Vagina (tissue), 2 donors: ENCODE measurements at regions not wholly inside any gene's neighbourhood (a gene's known extent, or its start where the extent isn't known, plus 50 kb on each side); places are given as distances from the start of the nearest gene placed in this dataset.

Experiments used
- DNase-seq, 2 donors: peaks; one replicate each; pipeline ENCODE4 v3.0.0-alpha.2; 2017; ENCODE audit errors: extremely low spot score in 2 of 2
- H3K27ac ChIP-seq: fragments of 200-600 bp; sonication (generic); one replicate; pipeline ENCODE4 v1.5.1; 2019
- H3K27me3 ChIP-seq: fragments of 200-600 bp; sonication (generic); one replicate; pipeline ENCODE4 v1.5.1; 2019
- H3K36me3 ChIP-seq, 2 donors: fragments of 200-600 bp; sonication (generic); one replicate each; pipeline ENCODE4 v1.5.1; 2017 to 2019
- H3K4me1 ChIP-seq: fragments of 200-600 bp; sonication (generic); one replicate; pipeline ENCODE4 v1.5.1; 2019
- H3K4me3 ChIP-seq, 2 donors: fragments of 200-600 bp; sonication (generic); 1 replicate in 1 of 2; 2 replicates in 1 of 2; pipeline ENCODE4 v1.5.1; 2016 to 2019
- H3K9me3 ChIP-seq: fragments of 200-600 bp; sonication (generic); one replicate; pipeline ENCODE4 v1.5.1; 2019
- CTCF ChIP-seq, 3 experiments: fragments of 450-650 bp in 2 of 3; fragments of 200-600 bp in 1 of 3; sonication (generic) in 1 of 3; IDR thresholded peaks; one replicate each; pipeline ENCODE4 v1.5.1; 2017 to 2019; ENCODE audit warnings: antibody characterized with exemption in 3 of 3, mild to moderate bottlenecking in 2 of 3, moderate library complexity in 2 of 3
- POLR2A ChIP-seq, 2 donors: fragments of 450-650 bp; IDR thresholded peaks; one replicate each; pipeline ENCODE4 v1.6.1; 2017; ENCODE audit warnings: antibody characterized with exemption in 2 of 2, mild to moderate bottlenecking in 2 of 2, moderate library complexity in 2 of 2
- POLR2AphosphoS5 ChIP-seq, 2 donors: sonication (generic); formaldehyde crosslinking; IDR thresholded peaks; one replicate each; pipeline ENCODE4 v1.9.0; 2017; ENCODE audit warnings: antibody characterized with exemption in 2 of 2, mild to moderate bottlenecking in 2 of 2, low read depth in 1 of 2; ENCODE audit not compliant: insufficient read depth in 1 of 2
- intact Hi-C: fragments of 100-400 bp; cut with DNase I; formaldehyde crosslinking; loops from one replicate; pipeline ENCODE4 v1.15.1; 2023

- intact Hi-C loops: no loop called here
- TF ChIP-seq POLR2A (IDR thresholded peaks at IDR 0.05) (no peak), CTCF (IDR thresholded peaks at IDR 0.05) (no peak), POLR2AphosphoS5 (IDR thresholded peaks at IDR 0.05; ENCODE audit: insufficient read depth in 1 of 2, low read depth in 1 of 2) (no peak)
- H3K4me1 ChIP-seq: no peaks in the 10 kb centered on the region
- H3K4me3 ChIP-seq: no peak overlapping the region
- no peak overlapping the region for H3K27ac ChIP-seq
- DNase-seq: no peak
- H3K9me3 ChIP-seq: peaks cover 3% of the 10 kb centered on the region
- H3K27me3 ChIP-seq: no peaks in the 10 kb centered on the region
- H3K36me3 ChIP-seq: no peaks in the 10 kb centered on the region
Measured at GRCh38 chr7:156549636-156550035, 90.9 kb upstream of the RNF32 start.

- Histone ChIP-seq H3K4me1 (no peaks in the 10 kb centered on the region), H3K9me3 (peaks cover 3% of the 10 kb centered on the region), H3K36me3 (no peaks in the 10 kb centered on the region), H3K27me3 (no peaks in the 10 kb centered on the region), H3K27ac (no peak overlapping the region), H3K4me3 (no peak overlapping the region)
- intact Hi-C loops: no loop called here
- no peak for DNase-seq
- TF ChIP-seq POLR2A (IDR thresholded peaks at IDR 0.05): no peak
- TF ChIP-seq POLR2AphosphoS5 (IDR thresholded peaks at IDR 0.05; ENCODE audit: insufficient read depth in 1 of 2, low read depth in 1 of 2): no peak
- TF ChIP-seq CTCF (IDR thresholded peaks at IDR 0.05): no peak
Measured at GRCh38 chr7:156547884-156548561, 92.6 kb upstream of the RNF32 start.

- Histone ChIP-seq H3K9me3 (peaks cover 3% of the 10 kb centered on the region), H3K27ac (no peak overlapping the region), H3K4me3 (no peak overlapping the region), H3K27me3 (no peaks in the 10 kb centered on the region), H3K36me3 (no peaks in the 10 kb centered on the region), H3K4me1 (no peaks in the 10 kb centered on the region)
- TF ChIP-seq CTCF (IDR thresholded peaks at IDR 0.05) (no peak), POLR2A (IDR thresholded peaks at IDR 0.05) (no peak), POLR2AphosphoS5 (IDR thresholded peaks at IDR 0.05; ENCODE audit: insufficient read depth in 1 of 2, low read depth in 1 of 2) (no peak)
- DNase-seq: no peak
- intact Hi-C loops: no loop called here
Measured at GRCh38 chr7:156545979-156546378, 94.6 kb upstream of the RNF32 start.

- TF ChIP-seq POLR2A (IDR thresholded peaks at IDR 0.05) (no peak), POLR2AphosphoS5 (IDR thresholded peaks at IDR 0.05; ENCODE audit: insufficient read depth in 1 of 2, low read depth in 1 of 2) (no peak), CTCF (IDR thresholded peaks at IDR 0.05) (no peak)
- H3K27ac ChIP-seq: no peak overlapping the region
- no peak for DNase-seq
Measured at GRCh38 chr7:156544919-156545715, 95.5 kb upstream of the RNF32 start.

More at GRCh38 chr7:156544919-156545715, 95.5 kb upstream of the RNF32 start:
- H3K4me3 ChIP-seq: no peak overlapping the region
- H3K4me1 ChIP-seq: no peaks in the 10 kb centered on the region
- H3K9me3 ChIP-seq: peaks cover 3% of the 10 kb centered on the region
- intact Hi-C loops: no loop called here
- H3K36me3 ChIP-seq: no peaks in the 10 kb centered on the region
- no peaks in the 10 kb centered on the region for H3K27me3 ChIP-seq
